GM12878 (cell line): ENCODE measurements at regions not wholly inside any gene's neighbourhood (a gene's known extent, or its start where the extent isn't known, plus 50 kb on each side); places are given as distances from the start of the nearest gene placed in this dataset.

Experiments
- BRCA1 ChIP-seq: IDR thresholded peaks from 2 replicates; pipeline ENCODE4 v1.6.1; 2011; ENCODE audit warnings: low read depth, low read length, improper control_type of control experiment
- DPF2 ChIP-seq: fragments of 450-650 bp; IDR thresholded peaks from 2 replicates; pipeline ENCODE4 v1.6.1; 2017; ENCODE audit warnings: mild to moderate bottlenecking
- POLR2AphosphoS5 ChIP-seq: IDR thresholded peaks from 2 replicates; pipeline ENCODE4 v1.6.1; 2011; ENCODE audit warnings: mild to moderate bottlenecking, low read length, inconsistent platforms
- TCF12 ChIP-seq: IDR thresholded peaks from 2 replicates; pipeline ENCODE4 v1.6.1; 2011; ENCODE audit warnings: low read depth, mild to moderate bottlenecking, low read length

- TF ChIP-seq TCF12 (no peak), BRCA1 (no peak), DPF2 (no peak), POLR2AphosphoS5 (no peak)
Observed at GRCh38 chr11:104405277-104405676, 241.3 kb upstream of the PDGFD start.
